GM12878 (cell line): ENCODE measurements at regions not wholly inside any gene's neighbourhood (a gene's known extent, or its start where the extent isn't known, plus 50 kb on each side); places are given as distances from the start of the nearest gene placed in this dataset.

Source experiments
- ATAC-seq: fragments of 200-7000 bp; cut with Tn5 transposase; 3 replicates; pipeline ENCODE4 v1.9.1; 2020; ENCODE audit warnings: mild to moderate bottlenecking, moderate library complexity
- BruUV-seq: library from RNA; stranded (reverse); fragments of 400-500 nt; replicated peaks from 2 replicates; lab custom pipeline; 2021; lab: Mats Ljungman, UMichigan
- CTCF ChIA-PET: fragments of 300-600 bp; sonication (Branson Sonifier 250); formaldehyde crosslinking; extraction: SDS; loops from one replicate; lab custom pipeline; 2021; ENCODE audit warnings: inconsistent platforms; lab: Yijun Ruan, JAX
- POLR2A ChIA-PET: fragments of 350-600 bp; formaldehyde crosslinking; extraction: SDS; loops from one replicate; lab custom pipeline; 2021; ENCODE audit warnings: inconsistent platforms; lab: Charles Lee
- RAD21 ChIA-PET: fragments of 300-600 bp; sonication (Branson Sonifier 250); formaldehyde crosslinking; loops from one replicate; lab custom pipeline; 2023; ENCODE audit warnings: antibody characterized with exemption; ENCODE audit not compliant: unreplicated experiment; lab: Charles Lee
- SMC1A ChIA-PET: fragments of 300-600 bp; sonication (Branson Sonifier 250); formaldehyde crosslinking; loops from one replicate; lab custom pipeline; 2023; ENCODE audit not compliant: unreplicated experiment, uncharacterized antibody; lab: Charles Lee
- DNase-seq: peaks from one replicate; pipeline ENCODE4 v3.0.0-alpha.2; 2011; ENCODE audit warnings: low read depth, low spot score
- FAIRE-seq: peaks from 3 replicates; lab custom pipeline; 2011; peaks lifted over from hg19 to GRCh38; lab: Jason Lieb, UNC
- H2AFZ ChIP-seq: 2 replicates; pipeline ENCODE4 v1.6.0; 2011; ENCODE audit warnings: low read depth, low read length, control low read depth; ENCODE audit not compliant: control insufficient read depth
- H3K27ac ChIP-seq: 2 replicates; pipeline ENCODE4 v1.5.1; 2011; ENCODE audit warnings: control low read depth; ENCODE audit not compliant: control insufficient read depth, insufficient read depth
- H3K27me3 ChIP-seq, 2 experiments: replicated peaks in 1 of 2; 2 replicates each; pipeline versions ENCODE4 v1.6.0 to v1.6.1; 2011; ENCODE audit warnings: low read length in 1 of 2; ENCODE audit not compliant: control insufficient read depth in 2 of 2, insufficient read depth in 2 of 2
- H3K36me3 ChIP-seq, 2 experiments: 2 replicates each; pipeline ENCODE4 v1.5.1; 2011; ENCODE audit warnings: low read length in 1 of 2; ENCODE audit not compliant: control insufficient read depth in 2 of 2, insufficient read depth in 2 of 2
- H3K4me1 ChIP-seq: 2 replicates; pipeline ENCODE4 v1.6.1; 2011; ENCODE audit warnings: mild to moderate bottlenecking, low read length, moderate library complexity, mixed read lengths; ENCODE audit not compliant: control insufficient read depth, insufficient read depth
- H3K4me2 ChIP-seq: 2 replicates; pipeline ENCODE4 v1.6.0; 2011; ENCODE audit warnings: control low read depth; ENCODE audit not compliant: control insufficient read depth, insufficient read depth
- H3K4me3 ChIP-seq: fragments of 200-600 bp; sonication (generic); 2 replicates; pipeline ENCODE4 v1.5.1; 2016
- H3K79me2 ChIP-seq: 2 replicates; pipeline ENCODE4 v1.6.0; 2011; ENCODE audit warnings: low read length; ENCODE audit not compliant: control insufficient read depth, insufficient read depth
- H3K9ac ChIP-seq: 2 replicates; pipeline ENCODE4 v1.8.0; 2011; ENCODE audit warnings: low read length, control low read depth, mixed read lengths; ENCODE audit not compliant: control insufficient read depth, insufficient read depth
- H3K9me3 ChIP-seq: replicated peaks from 3 replicates; pipeline ENCODE4 v1.5.1; 2011; ENCODE audit warnings: mild to moderate bottlenecking, low read length; ENCODE audit not compliant: control insufficient read depth, insufficient read depth
- H4K20me1 ChIP-seq: 2 replicates; pipeline ENCODE4 v1.6.0; 2011; ENCODE audit not compliant: control insufficient read depth, insufficient read depth
- E2F4 ChIP-seq: IDR thresholded peaks from 2 replicates; pipeline ENCODE4 v1.6.1; 2012; ENCODE audit warnings: low read depth, low read length, improper control_type of control experiment
- IKZF1 ChIP-seq: fragments of 450-650 bp; conservative IDR thresholded peaks from 2 replicates; pipeline ENCODE4 v1.6.1; 2017; ENCODE audit warnings: antibody characterized with exemption, mild to moderate bottlenecking
- RELA ChIP-seq: fragments of 450-650 bp; IDR thresholded peaks from 2 replicates; pipeline ENCODE4 v1.8.0; 2014; ENCODE audit warnings: borderline replicate concordance; ENCODE audit not compliant: partially characterized antibody
- SRF ChIP-seq, 2 experiments: IDR thresholded peaks; 2 replicates each; pipeline ENCODE4 v1.6.1; 2011; ENCODE audit warnings: low read depth in 2 of 2, low read length in 2 of 2, mild to moderate bottlenecking in 1 of 2, moderate library complexity in 1 of 2
- ZSCAN29 ChIP-seq: fragments of 450-650 bp; IDR thresholded peaks from 2 replicates; pipeline ENCODE4 v1.6.1; 2017; ENCODE audit warnings: mild to moderate bottlenecking, moderate library complexity
- WGBS: methylation state at CpG from one replicate; pipeline ENCODE4 v1.1.6; 2016; ENCODE audit warnings: low lambda C conversion rate; ENCODE audit not compliant: insufficient replicate concordance, insufficient coverage; ENCODE audit errors: missing lambda C conversion rate; 5-methylcytosine and 5-hydroxymethylcytosine counted together
- in situ Hi-C: fragments of 300-500 bp; cut with MboI; formaldehyde crosslinking; loops from 9 replicates; pipeline ENCODE4 v1.14.3; 2018; ENCODE audit warnings: mixed read lengths
- intact Hi-C: fragments of 100-400 bp; cut with micrococcal nuclease; formaldehyde crosslinking; loops from one replicate; pipeline ENCODE4 v1.14.2; 2022; ENCODE audit not compliant: unreplicated experiment

GRCh38 chr22:22823131-22823810 lies 64.3 kb upstream of the IGLL5 start:
- intact Hi-C loops, result no loop called here
- Histone ChIP-seq H3K4me3 (no peak overlapping the region), H3K4me1 (peaks cover 22% of the 10 kb centered on the region), H3K9ac (no peak overlapping the region), H3K9me3 (no peaks in the 10 kb centered on the region), H2AFZ (no peak overlapping the region), H3K4me2 (no peak overlapping the region), H3K27ac (no peak overlapping the region), H4K20me1 (no peaks in the 10 kb centered on the region), H3K27me3 (no peaks in the 10 kb centered on the region)
- no peak for DNase-seq
- 0 out of 3 replicates have a peak, but pooled peaks have one; percentile 13 for ATAC-seq
- in situ Hi-C loops, result loop anchor here (25.0 kb wide), 2 partner anchors 464 to 564 kb away; no protein-coding TSS in a partner anchor
- POLR2A ChIA-PET, result interaction anchor here (1.3 kb wide), 1 partner anchor 26 kb away, joined by 5 read pairs; no protein-coding TSS in a partner anchor
- RAD21 ChIA-PET, result interaction anchor here (1.1 kb wide), 1 partner anchor 113 kb away, joined by 4 read pairs; no protein-coding TSS in a partner anchor
- SMC1A ChIA-PET, result interaction anchor here (0.9 to 1.5 kb wide), 4 partner anchors 13 to 131 kb away, joined by 3 to 4 read pairs (median 3); no protein-coding TSS in a partner anchor
- BruUV-seq, result no TSS peak
- CTCF ChIA-PET, result interaction anchor here (0.5 to 1.9 kb wide), 7 partner anchors 8 to 502 kb away, joined by 3 to 5 read pairs (median 4); no protein-coding TSS in a partner anchor
- TF ChIP-seq RELA (no peak), ZSCAN29 (no peak), E2F4 (no peak), SRF (IDR thresholded peaks at IDR 0.05; ENCODE audit: low read depth in 2 of 2, low read length in 2 of 2) (no peak), IKZF1 (no peak)
- TF ChIP-seq, all 136 proteins: peak for 0
- Histone ChIP-seq H3K79me2 (no peaks in the 10 kb centered on the region), H3K36me3 (no peaks in the 10 kb centered on the region)
- WGBS, result 23% methylated on average over 10 of the region's 10 CpGs
- no peak for FAIRE-seq
